ENCODE measurements at regions not wholly inside any gene's neighbourhood (a gene's known extent, or its start where the extent isn't known, plus 50 kb on each side); places are given as distances from the start of the nearest gene placed in this dataset.
"Not testable (repeated sequence)": the region's sequence is repeated elsewhere in the genome, so short reads cannot be mapped to it uniquely, and the experiment has no call there.

DNA sequence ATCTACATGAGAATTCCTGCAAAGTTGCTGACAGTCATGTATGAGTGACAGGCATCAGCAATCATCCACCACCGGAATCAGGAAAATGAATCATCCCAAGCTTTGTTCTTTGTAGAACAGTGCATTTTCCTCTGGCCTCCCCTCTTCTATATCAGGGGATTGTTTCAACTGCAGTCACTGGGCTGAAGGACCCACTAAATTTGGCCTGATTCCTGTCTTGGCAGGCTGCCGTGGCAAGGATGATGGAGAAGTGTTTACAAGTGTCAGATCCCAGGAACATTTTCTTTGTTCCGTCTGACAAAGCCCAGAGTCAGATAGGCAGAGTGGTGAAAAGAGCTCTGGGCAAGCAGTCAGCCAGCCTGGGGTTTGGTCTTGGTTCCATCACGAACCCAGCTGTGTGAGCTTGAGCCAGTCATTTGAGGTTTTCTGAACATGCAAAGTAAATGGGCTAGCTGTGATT is 175.1 kb upstream of the TSC22D2 start:
- Histone ChIP-seq H3K27me3 (no peaks in the 10 kb centered on the region), H3K4me1 (peaks cover 0 to 48% (median 22%) of the 10 kb centered on the region in 9 donors), H3K4me3 (no peak overlapping the region), H3K27ac (peak overlapping the region in 8 of 10 donors; percentile 7 to 56 (median 40)), H3K36me3 (no peaks in the 10 kb centered on the region), H3K9me3 (no peaks in the 10 kb centered on the region)
- 6 to 8% methylated on average over 4 of the region's 4 CpGs for WGBS, 2 donors
- DNase-seq: peak; percentile 77 to 82
- intact Hi-C loops (cut with DNase I): loop anchor here in 7 of 10 donors (2.0 to 10.0 kb wide), 6 partner anchors 22 to 262 kb away; no protein-coding TSS in a partner anchor
- TF ChIP-seq, protein P1, sequence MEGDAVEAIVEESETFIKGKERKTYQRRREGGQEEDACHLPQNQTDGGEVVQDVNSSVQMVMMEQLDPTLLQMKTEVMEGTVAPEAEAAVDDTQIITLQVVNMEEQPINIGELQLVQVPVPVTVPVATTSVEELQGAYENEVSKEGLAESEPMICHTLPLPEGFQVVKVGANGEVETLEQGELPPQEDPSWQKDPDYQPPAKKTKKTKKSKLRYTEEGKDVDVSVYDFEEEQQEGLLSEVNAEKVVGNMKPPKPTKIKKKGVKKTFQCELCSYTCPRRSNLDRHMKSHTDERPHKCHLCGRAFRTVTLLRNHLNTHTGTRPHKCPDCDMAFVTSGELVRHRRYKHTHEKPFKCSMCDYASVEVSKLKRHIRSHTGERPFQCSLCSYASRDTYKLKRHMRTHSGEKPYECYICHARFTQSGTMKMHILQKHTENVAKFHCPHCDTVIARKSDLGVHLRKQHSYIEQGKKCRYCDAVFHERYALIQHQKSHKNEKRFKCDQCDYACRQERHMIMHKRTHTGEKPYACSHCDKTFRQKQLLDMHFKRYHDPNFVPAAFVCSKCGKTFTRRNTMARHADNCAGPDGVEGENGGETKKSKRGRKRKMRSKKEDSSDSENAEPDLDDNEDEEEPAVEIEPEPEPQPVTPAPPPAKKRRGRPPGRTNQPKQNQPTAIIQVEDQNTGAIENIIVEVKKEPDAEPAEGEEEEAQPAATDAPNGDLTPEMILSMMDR (IDR thresholded peaks at IDR 0.05): no peak
- peak; percentile 78 to 98 (median 94) for ATAC-seq

DNA sequence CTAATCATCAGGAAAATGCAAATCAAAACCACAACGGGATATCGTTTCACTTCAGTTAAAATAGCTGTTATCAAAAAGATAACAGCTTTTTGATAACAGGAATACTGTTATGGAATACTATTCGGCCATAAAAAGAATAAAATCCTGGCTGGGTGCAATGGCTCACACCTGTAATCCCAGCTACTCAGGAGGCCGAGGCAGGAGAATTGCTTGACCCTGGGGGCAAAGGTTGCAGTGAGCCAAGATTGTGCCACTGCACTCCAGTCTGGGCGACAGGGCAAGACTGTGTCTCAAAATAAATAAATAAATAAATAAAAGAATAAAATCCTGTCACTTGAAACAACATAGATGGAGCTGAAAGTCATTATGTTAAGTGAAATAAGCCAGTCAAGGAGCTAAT is 178.1 kb upstream of the TSC22D2 start:
- WGBS, 2 donors: 64 to 76% methylated on average over 5 of the region's 5 CpGs
- Histone ChIP-seq H3K4me3 (no peak overlapping the region), H3K36me3 (no peaks in the 10 kb centered on the region), H3K27me3 (peaks cover 0 to 3% (median 0%) of the 10 kb centered on the region in 7 donors), H3K9me3 (no peaks in the 10 kb centered on the region), H3K4me1 (peaks cover 0 to 44% (median 12%) of the 10 kb centered on the region in 9 donors), H3K27ac (no peak overlapping the region)
- no peak for ATAC-seq
- TF ChIP-seq, protein P1 (IDR thresholded peaks at IDR 0.05): no peak
- intact Hi-C loops (cut with DNase I): loop anchor here in 7 of 10 donors (5.0 to 10.0 kb wide), 5 partner anchors 57 to 265 kb away; no protein-coding TSS in a partner anchor
- DNase-seq: no peak

GRCh38 chr3:150228626-150229025 is 179.5 kb upstream of the TSC22D2 start:
- H3K27me3 ChIP-seq, ATAC-seq, H3K9me3 ChIP-seq, H3K36me3 ChIP-seq, H3K27ac ChIP-seq, DNase-seq, H3K4me3 ChIP-seq: not testable (repeated sequence)
- intact Hi-C loops (cut with DNase I): loop anchor here in 8 of 10 donors (5.0 to 10.0 kb wide), 5 partner anchors 184 to 269 kb away; no protein-coding TSS in a partner anchor
- H3K4me1 ChIP-seq: peaks cover 0 to 42% (median 10%) of the 10 kb centered on the region in 9 donors
- WGBS, 2 donors: 89 to 92% methylated on average over 6 of the region's 6 CpGs

GRCh38 chr3:150227839-150228238 is 180.3 kb upstream of the TSC22D2 start:
- intact Hi-C loops (cut with DNase I): loop anchor here in 8 of 10 donors (5.0 to 10.0 kb wide), 5 partner anchors 184 to 269 kb away; no protein-coding TSS in a partner anchor

More at GRCh38 chr3:150227839-150228238, 180.3 kb upstream of the TSC22D2 start:
- Histone ChIP-seq H3K36me3 (no peaks in the 10 kb centered on the region), H3K27me3 (peaks cover 0 to 7% (median 0%) of the 10 kb centered on the region in 7 donors), H3K27ac (no peak overlapping the region), H3K4me3 (no peak overlapping the region), H3K9me3 (no peaks in the 10 kb centered on the region), H3K4me1 (peaks cover 0 to 34% (median 6%) of the 10 kb centered on the region in 9 donors)
- peak in 6 of 8 donors; percentile 14 to 47 (median 28) for ATAC-seq
- WGBS, 2 donors: 46 to 52% methylated on average over 5 of the region's 5 CpGs
- TF ChIP-seq, protein P1 (IDR thresholded peaks at IDR 0.05): peak; percentile 42 to 74 (median 61)
- peak; percentile 11 to 59 for DNase-seq
